22Rv1 (cell line): ENCODE measurements at regions not wholly inside any gene's neighbourhood (a gene's known extent, or its start where the extent isn't known, plus 50 kb on each side); places are given as distances from the start of the nearest gene placed in this dataset.

Source experiments
- CTCF ChIP-seq: fragments of 450-650 bp; IDR thresholded peaks from 2 replicates; pipeline ENCODE4 v1.5.1; 2017; ENCODE audit warnings: mild to moderate bottlenecking
- ZFX ChIP-seq: fragments of 450-650 bp; IDR thresholded peaks from 2 replicates; pipeline ENCODE4 v1.6.1; 2017; ENCODE audit warnings: antibody characterized with exemption, borderline replicate concordance

DNA sequence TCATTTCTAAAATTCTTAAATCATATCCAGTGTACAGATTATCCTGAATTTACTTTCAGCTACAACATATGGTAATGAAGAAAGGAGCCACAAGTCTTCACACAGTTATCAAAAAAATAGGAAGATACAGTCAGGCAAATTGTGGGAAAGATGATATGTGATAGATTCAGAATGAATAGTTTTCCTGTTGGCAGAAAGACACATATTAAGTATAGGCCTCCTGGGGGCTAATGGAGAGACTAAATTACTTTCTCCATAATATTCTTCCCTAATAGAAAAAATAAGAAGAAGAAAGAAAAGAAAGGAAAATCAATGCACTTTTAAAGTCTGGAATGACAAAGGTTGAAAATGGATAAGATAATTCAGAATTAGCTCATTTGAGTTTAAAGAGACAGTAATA lies 2073.5 kb downstream of the LRRC4C start:
- no peak for TF ChIP-seq CTCF
- TF ChIP-seq ZFX, result no peak
